Activated B cell treated with CpG ODN at 0.5 μM for 24 hours (primary cell): ENCODE measurements at regions not wholly inside any gene's neighbourhood (a gene's known extent, or its start where the extent isn't known, plus 50 kb on each side); places are given as distances from the start of the nearest gene placed in this dataset.

Experiments
- ATAC-seq: fragments of 200-7000 bp; cut with Tn5 transposase; one replicate; pipeline ENCODE4 v1.10.0; 2021; ENCODE audit warnings: low read depth, mild to moderate bottlenecking, moderate library complexity
- CTCF ChIA-PET: fragments of 350-600 bp; sonication (Branson Sonifier 250); formaldehyde crosslinking; loops from one replicate; lab custom pipeline; 2021; ENCODE audit warnings: antibody characterized with exemption; lab: Charles Lee
- POLR2A ChIA-PET: fragments of 350-600 bp; sonication (Branson Sonifier 250); formaldehyde crosslinking; loops from one replicate; lab custom pipeline; 2021; ENCODE audit warnings: antibody characterized with exemption; lab: Charles Lee
- DNase-seq: peaks from one replicate; pipeline ENCODE4 v3.0.0; 2022
- H3K27ac Mint-ChIP-seq: one replicate; pipeline ENCODE4 v1.8.0; 2020; ENCODE audit warnings: mixed read lengths
- H3K27me3 Mint-ChIP-seq: one replicate; pipeline ENCODE4 v1.8.0; 2021; ENCODE audit warnings: mixed read lengths
- H3K36me3 Mint-ChIP-seq: one replicate; pipeline ENCODE4 v1.8.0; 2021; ENCODE audit warnings: low read depth, mixed read lengths
- H3K4me1 Mint-ChIP-seq: one replicate; pipeline ENCODE4 v1.8.0; 2021; ENCODE audit warnings: mixed read lengths
- H3K4me3 Mint-ChIP-seq: one replicate; pipeline ENCODE4 v1.8.0; 2020; ENCODE audit warnings: mild to moderate bottlenecking, mixed read lengths
- H3K9me3 Mint-ChIP-seq: one replicate; pipeline ENCODE4 v1.8.0; 2020; ENCODE audit warnings: mixed read lengths
- CTCF ChIP-seq: fragments of 200-600 bp; IDR thresholded peaks from one replicate; pipeline ENCODE4 v1.8.0; 2022; ENCODE audit warnings: antibody characterized with exemption, mild to moderate bottlenecking
- intact Hi-C: fragments of 100-400 bp; cut with micrococcal nuclease; formaldehyde crosslinking; loops from one replicate; pipeline ENCODE4 v1.15.1; 2024

DNA sequence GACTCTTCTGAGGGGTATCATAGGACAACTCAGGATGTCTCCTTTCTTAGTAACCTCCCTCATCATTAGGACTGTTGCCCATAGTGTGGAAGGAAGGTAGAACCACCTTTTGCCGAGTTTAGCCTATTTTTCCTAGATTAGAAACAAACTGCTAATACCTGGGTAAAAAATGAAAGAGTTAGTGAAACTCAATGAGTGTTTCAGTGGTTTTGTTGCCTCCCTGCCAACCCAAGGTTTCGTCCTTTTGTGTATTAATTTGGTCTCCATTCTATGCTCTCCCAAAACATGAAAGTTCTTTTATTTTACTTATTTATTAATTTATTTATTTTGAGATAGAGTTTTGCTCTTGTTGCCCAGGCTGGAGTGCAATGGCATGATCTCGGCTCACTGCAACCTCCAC, 174.9 kb upstream of the KCNJ16 start:
- ATAC-seq, result no peak
- Mint-ChIP-seq H3K27me3 (no peaks in the 10 kb centered on the region), H3K9me3 (no peaks in the 10 kb centered on the region), H3K36me3 (no peaks in the 10 kb centered on the region), H3K4me3 (no peak overlapping the region), H3K27ac (no peak overlapping the region), H3K4me1 (no peaks in the 10 kb centered on the region)
- TF ChIP-seq CTCF, result no peak
- no peak for DNase-seq
- POLR2A ChIA-PET, result no interaction called here
- CTCF ChIA-PET, result no interaction called here
- intact Hi-C loops, result no loop called here

DNA sequence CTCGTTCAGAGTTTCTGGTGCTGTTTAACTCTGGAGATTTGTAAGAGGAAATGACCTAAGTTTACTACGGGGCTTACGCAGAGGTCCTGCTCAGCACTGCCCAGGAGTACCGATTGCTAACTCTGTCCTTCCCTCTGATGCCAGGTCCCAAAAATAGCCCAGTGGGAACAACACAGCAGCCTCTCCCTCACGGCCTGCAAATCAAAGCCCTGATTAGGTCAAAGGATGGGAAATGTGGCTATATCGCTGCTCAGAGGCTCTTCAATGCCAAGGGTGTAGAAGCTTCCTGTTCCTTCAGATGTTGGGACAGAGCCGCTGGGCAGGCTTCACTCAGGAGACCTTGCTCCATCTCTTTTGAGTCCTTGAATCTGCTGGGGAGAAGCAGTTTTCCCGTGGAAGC, 174.2 kb upstream of the KCNJ16 start:
- H3K4me3 Mint-ChIP-seq, result no peak overlapping the region
- POLR2A ChIA-PET, result no interaction called here
- DNase-seq, result no peak
- no peak overlapping the region for H3K27ac Mint-ChIP-seq
- no peak for TF ChIP-seq CTCF
- no peaks in the 10 kb centered on the region for H3K36me3 Mint-ChIP-seq
- no peaks in the 10 kb centered on the region for H3K27me3 Mint-ChIP-seq
- CTCF ChIA-PET, result no interaction called here
- H3K9me3 Mint-ChIP-seq, result no peaks in the 10 kb centered on the region
- no peaks in the 10 kb centered on the region for H3K4me1 Mint-ChIP-seq
- no peak for ATAC-seq
- intact Hi-C loops, result no loop called here

GRCh38 chr17:69906306-69906705, 168.7 kb upstream of the KCNJ16 start:
- H3K27ac Mint-ChIP-seq, result no peak overlapping the region
- H3K27me3 Mint-ChIP-seq, result no peaks in the 10 kb centered on the region
- ATAC-seq, result no peak
- H3K4me3 Mint-ChIP-seq, result no peak overlapping the region
- ChIA-PET CTCF (no interaction called here), POLR2A (no interaction called here)
- DNase-seq, result no peak
- H3K36me3 Mint-ChIP-seq, result no peaks in the 10 kb centered on the region
- no peaks in the 10 kb centered on the region for H3K4me1 Mint-ChIP-seq
- intact Hi-C loops, result no loop called here
- H3K9me3 Mint-ChIP-seq, result no peaks in the 10 kb centered on the region
- no peak for TF ChIP-seq CTCF

- Mint-ChIP-seq H3K27me3 (no peaks in the 10 kb centered on the region), H3K9me3 (no peaks in the 10 kb centered on the region), H3K27ac (no peak overlapping the region), H3K4me3 (no peak overlapping the region), H3K36me3 (no peaks in the 10 kb centered on the region), H3K4me1 (no peaks in the 10 kb centered on the region)
- intact Hi-C loops, result no loop called here
- no peak for TF ChIP-seq CTCF
- ATAC-seq (no peak), DNase-seq (no peak)
- ChIA-PET POLR2A (no interaction called here), CTCF (no interaction called here)
Observed at GRCh38 chr17:69907132-69907847, 167.7 kb upstream of the KCNJ16 start.

GRCh38 chr17:69908626-69909368, 166.2 kb upstream of the KCNJ16 start:
- Mint-ChIP-seq H3K9me3 (no peaks in the 10 kb centered on the region), H3K36me3 (no peaks in the 10 kb centered on the region), H3K27ac (no peak overlapping the region), H3K4me3 (no peak overlapping the region), H3K4me1 (no peaks in the 10 kb centered on the region), H3K27me3 (no peaks in the 10 kb centered on the region)
- DNase-seq, result no peak
- CTCF ChIA-PET, result no interaction called here
- TF ChIP-seq CTCF, result no peak
- POLR2A ChIA-PET, result no interaction called here
- ATAC-seq, result no peak
- intact Hi-C loops, result no loop called here
